ENCODE measurements at regions not wholly inside any gene's neighbourhood (a gene's known extent, or its start where the extent isn't known, plus 50 kb on each side); places are given as distances from the start of the nearest gene placed in this dataset.

- TF ChIP-seq CTCF (IDR thresholded peaks at IDR 0.05) = no peak
- TF ChIP-seq EP300 (IDR thresholded peaks at IDR 0.05) = no peak
- no peak for TF ChIP-seq POLR2A (IDR thresholded peaks at IDR 0.05)
These were observed 103.4 kb upstream of the FRMD1 start for GRCh38 chr6:168182366-168182765.

Data from ovary (tissue), 3 donors.